ENCODE measurements at regions not wholly inside any gene's neighbourhood (a gene's known extent, or its start where the extent isn't known, plus 50 kb on each side); places are given as distances from the start of the nearest gene placed in this dataset.

GRCh38 chr5:121279801-121280200 is 571.9 kb upstream of the FTMT start:
- TF ChIP-seq EZH2phosphoT487 (IDR thresholded peaks at IDR 0.05) (no peak), EZH2 (IDR thresholded peaks at IDR 0.05) (no peak), CTCF (IDR thresholded peaks at IDR 0.05) (no peak)

Measured in neural progenitor cell (in vitro differentiated cells).